Liver (tissue), 8 donors: ENCODE measurements at regions not wholly inside any gene's neighbourhood (a gene's known extent, or its start where the extent isn't known, plus 50 kb on each side); places are given as distances from the start of the nearest gene placed in this dataset.
A peak's percentile ranks its signal among the peaks of the same experiment; 100 is the strongest.

ENCODE experiments used
- DNase-seq: peaks from one replicate; pipeline ENCODE4 v3.0.0-alpha.2; 2017; ENCODE audit warnings: low spot score
- H3K27ac ChIP-seq, 2 donors: one replicate each; pipeline ENCODE4 v1.7.0; 2013; ENCODE audit warnings: inconsistent platforms in 2 of 2, low read length in 2 of 2, control low read depth in 1 of 2, low read depth in 1 of 2, mild to moderate bottlenecking in 1 of 2
- H3K27me3 ChIP-seq, 4 donors: one replicate each; pipeline versions ENCODE4 v1.6.1 to v1.7.0; 2013; ENCODE audit warnings: low read length in 3 of 4, inconsistent platforms in 1 of 4, mild to moderate bottlenecking in 1 of 4, moderate library complexity in 1 of 4; ENCODE audit not compliant: control insufficient read depth in 4 of 4, insufficient read depth in 4 of 4
- H3K36me3 ChIP-seq, 4 donors: one replicate each; pipeline versions ENCODE4 v1.6.1 to v1.7.0; 2013; ENCODE audit warnings: low read length in 3 of 4, mild to moderate bottlenecking in 3 of 4, low read depth in 1 of 4, moderate library complexity in 1 of 4; ENCODE audit not compliant: control insufficient read depth in 4 of 4, insufficient read depth in 3 of 4
- H3K4me1 ChIP-seq, 4 donors: one replicate each; pipeline versions ENCODE4 v1.6.1 to v1.7.0; 2013; ENCODE audit warnings: low read length in 3 of 4, mild to moderate bottlenecking in 3 of 4, moderate library complexity in 1 of 4; ENCODE audit not compliant: control insufficient read depth in 4 of 4, insufficient read depth in 4 of 4
- H3K4me3 ChIP-seq, 3 donors: one replicate each; pipeline versions ENCODE4 v1.6.1 to v1.7.0; 2013; ENCODE audit warnings: low read length in 3 of 3, control low read depth in 1 of 3, low read depth in 1 of 3, mild to moderate bottlenecking in 1 of 3
- H3K9ac ChIP-seq, 2 donors: one replicate each; pipeline ENCODE4 v1.7.0; 2013; ENCODE audit warnings: low read length in 2 of 2, mild to moderate bottlenecking in 2 of 2, moderate library complexity in 2 of 2, control low read depth in 1 of 2, low read depth in 1 of 2
- H3K9me3 ChIP-seq, 4 donors: one replicate each; pipeline versions ENCODE4 v1.6.1 to v1.7.0; 2013; ENCODE audit warnings: low read length in 3 of 4; ENCODE audit not compliant: control insufficient read depth in 4 of 4
- EGR1 ChIP-seq, 2 donors: IDR thresholded peaks; 2 replicates each; pipeline ENCODE4 v1.6.1; 2016 to 2018; ENCODE audit warnings: antibody characterized with exemption in 2 of 2, low read depth in 2 of 2
- FOXA1 ChIP-seq: IDR thresholded peaks from 2 replicates; pipeline ENCODE4 v1.6.1; 2016; ENCODE audit warnings: antibody characterized with exemption
- FOXA2 ChIP-seq: IDR thresholded peaks from 2 replicates; pipeline ENCODE4 v1.6.1; 2016; ENCODE audit warnings: antibody characterized with exemption
- GABPA ChIP-seq, 2 donors: IDR thresholded peaks in 1 of 2; conservative IDR thresholded peaks in 1 of 2; 2 replicates each; pipeline ENCODE4 v1.6.1; 2016; ENCODE audit warnings: antibody characterized with exemption in 2 of 2, mild to moderate bottlenecking in 1 of 2, moderate library complexity in 1 of 2
- HNF4A ChIP-seq, 2 donors: conservative IDR thresholded peaks; 2 replicates each; pipeline ENCODE4 v1.6.1; 2016; ENCODE audit warnings: antibody characterized with exemption in 2 of 2, mild to moderate bottlenecking in 2 of 2
- HNF4G ChIP-seq: IDR thresholded peaks from 2 replicates; pipeline ENCODE4 v1.6.1; 2016; ENCODE audit warnings: antibody characterized with exemption
- JUND ChIP-seq, 2 donors: IDR thresholded peaks; 2 replicates each; pipeline ENCODE4 v1.6.1; 2016; ENCODE audit warnings: antibody characterized with exemption in 2 of 2
- NR2F2 ChIP-seq: IDR thresholded peaks from 2 replicates; pipeline ENCODE4 v1.6.1; 2016; ENCODE audit warnings: antibody characterized with exemption
- RAD21 ChIP-seq, 2 donors: IDR thresholded peaks; 2 replicates each; pipeline ENCODE4 v1.6.1; 2016; ENCODE audit warnings: antibody characterized with exemption in 2 of 2, mild to moderate bottlenecking in 2 of 2
- RXRA ChIP-seq, 2 donors: IDR thresholded peaks; 2 replicates each; pipeline ENCODE4 v1.6.1; 2017 to 2018; ENCODE audit warnings: antibody characterized with exemption in 2 of 2, mild to moderate bottlenecking in 1 of 2
- SP1 ChIP-seq: IDR thresholded peaks from 2 replicates; pipeline ENCODE4 v1.6.1; 2018; ENCODE audit warnings: antibody characterized with exemption, mild to moderate bottlenecking
- TAF1 ChIP-seq: conservative IDR thresholded peaks from 2 replicates; pipeline ENCODE4 v1.6.1; 2016; ENCODE audit warnings: antibody characterized with exemption, mild to moderate bottlenecking
- YY1 ChIP-seq: IDR thresholded peaks from 2 replicates; pipeline ENCODE4 v1.6.1; 2016; ENCODE audit warnings: antibody characterized with exemption, mild to moderate bottlenecking
- WGBS: extraction: QIAGEN DNeasy Blood & Tissue Kit; methylation state at CpG from one replicate; pipeline ENCODE4 v1.1.7; 2013; 5-methylcytosine and 5-hydroxymethylcytosine counted together
- TF ChIP-seq, protein P1 (sequence below): IDR thresholded peaks from 2 replicates; pipeline ENCODE4 v1.6.1; 2016; ENCODE audit warnings: antibody characterized with exemption
- TF ChIP-seq, protein P2 (sequence below): IDR thresholded peaks from 2 replicates; pipeline ENCODE4 v1.6.1; 2016; ENCODE audit warnings: antibody characterized with exemption
- TF ChIP-seq, protein P3 (sequence below): IDR thresholded peaks from 2 replicates; pipeline ENCODE4 v1.6.1; 2016; ENCODE audit warnings: antibody characterized with exemption, mild to moderate bottlenecking
- TF ChIP-seq, protein P4 (sequence below): fragments of 150-350 bp; IDR thresholded peaks from 2 replicates; pipeline ENCODE4 v1.5.1; 2017; ENCODE audit warnings: improper control_type of control experiment, low read depth, low read length; ENCODE audit not compliant: missing input control
- donor health status: healthy.
- donor health status: healthy.
- donor health status: healthy.
- donor health status: healthy.
- donor health status: healthy.

DNA sequence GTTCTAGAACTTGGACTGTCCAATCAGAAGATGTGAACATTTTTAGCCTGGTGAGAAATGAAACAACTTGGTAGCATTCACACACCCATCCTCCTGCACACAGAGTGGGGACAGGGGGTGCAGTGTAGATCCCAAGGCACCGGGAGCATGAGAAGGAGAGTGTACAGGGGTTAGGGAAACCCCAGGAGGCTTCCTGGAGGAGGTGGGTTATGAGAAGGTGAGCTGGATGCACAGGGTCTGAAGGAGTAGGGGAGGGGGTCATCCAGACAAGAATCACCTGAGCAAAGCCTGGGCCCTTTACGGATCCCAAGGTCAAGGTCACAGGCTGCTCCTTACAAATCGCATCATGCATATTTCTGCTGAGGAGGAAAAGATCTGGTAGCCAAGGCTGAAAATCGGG is 117.5 kb upstream of the TMPRSS2 start:
- H3K4me1 ChIP-seq = no peaks in the 10 kb centered on the region
- H3K27me3 ChIP-seq = no peaks in the 10 kb centered on the region
- no peak overlapping the region for H3K27ac ChIP-seq
- no peaks in the 10 kb centered on the region for H3K9me3 ChIP-seq
- no peaks in the 10 kb centered on the region for H3K36me3 ChIP-seq
- TF ChIP-seq FOXA2 = no peak
- no peak for TF ChIP-seq YY1
- TF ChIP-seq, protein P1, sequence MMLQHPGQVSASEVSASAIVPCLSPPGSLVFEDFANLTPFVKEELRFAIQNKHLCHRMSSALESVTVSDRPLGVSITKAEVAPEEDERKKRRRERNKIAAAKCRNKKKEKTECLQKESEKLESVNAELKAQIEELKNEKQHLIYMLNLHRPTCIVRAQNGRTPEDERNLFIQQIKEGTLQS = no peak
- no peak for TF ChIP-seq NR2F2
- no peak for TF ChIP-seq GABPA (IDR thresholded peaks at IDR 0.05 in 1 of 2, conservative IDR thresholded peaks at IDR 0.05 in 1 of 2)
- no peak for TF ChIP-seq FOXA1
- TF ChIP-seq EGR1 (IDR thresholded peaks at IDR 0.05; ENCODE audit: low read depth in 2 of 2) = no peak
- no peak for TF ChIP-seq JUND (IDR thresholded peaks at IDR 0.05)
- no peak for TF ChIP-seq SP1
- WGBS = 90% methylated on average over 4 of the region's 4 CpGs
- H3K4me3 ChIP-seq = no peak overlapping the region
- no peak for DNase-seq
- no peak overlapping the region for H3K9ac ChIP-seq

DNA sequence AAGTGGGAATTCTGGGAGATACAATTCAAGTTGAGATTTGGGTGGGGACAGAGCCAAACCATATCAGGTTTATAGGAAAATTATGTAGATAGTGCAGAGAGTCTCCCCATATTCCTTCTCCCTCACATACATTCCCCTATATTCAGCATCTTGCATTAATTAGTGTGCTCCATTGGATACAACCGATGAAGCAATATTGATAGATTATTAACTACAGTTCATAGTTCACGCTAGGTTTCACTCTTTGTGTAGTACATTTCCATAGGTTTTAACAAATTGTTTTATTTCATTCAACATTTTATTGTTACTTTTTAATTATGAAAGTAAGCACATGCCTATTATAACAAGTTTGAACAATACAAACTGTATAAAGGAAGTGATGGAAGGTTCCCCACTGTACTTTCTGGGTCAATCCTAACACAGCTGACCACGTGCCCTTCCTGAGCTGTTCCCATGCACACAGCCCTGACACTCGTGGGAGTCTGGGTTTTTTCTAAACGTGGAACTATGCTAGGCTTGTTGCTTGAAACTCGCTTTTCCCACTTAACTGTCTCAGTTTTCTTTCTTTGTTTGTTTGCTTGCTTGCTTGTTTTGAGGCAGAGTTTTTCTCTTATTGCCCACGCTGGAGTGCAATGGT is 116.8 kb upstream of the TMPRSS2 start:
- H3K27me3 ChIP-seq = no peaks in the 10 kb centered on the region
- H3K36me3 ChIP-seq = no peaks in the 10 kb centered on the region
- no peak overlapping the region for H3K9ac ChIP-seq
- no peaks in the 10 kb centered on the region for H3K4me1 ChIP-seq
- H3K9me3 ChIP-seq = no peaks in the 10 kb centered on the region
- WGBS = 53% methylated on average over 7 of the region's 7 CpGs
- TF ChIP-seq HNF4A (conservative IDR thresholded peaks at IDR 0.05) (peak in 1 of 2 donors; percentile 7), FOXA2 (no peak), NR2F2 (no peak), RXRA (IDR thresholded peaks at IDR 0.05) (no peak)
- TF ChIP-seq, protein P2, sequence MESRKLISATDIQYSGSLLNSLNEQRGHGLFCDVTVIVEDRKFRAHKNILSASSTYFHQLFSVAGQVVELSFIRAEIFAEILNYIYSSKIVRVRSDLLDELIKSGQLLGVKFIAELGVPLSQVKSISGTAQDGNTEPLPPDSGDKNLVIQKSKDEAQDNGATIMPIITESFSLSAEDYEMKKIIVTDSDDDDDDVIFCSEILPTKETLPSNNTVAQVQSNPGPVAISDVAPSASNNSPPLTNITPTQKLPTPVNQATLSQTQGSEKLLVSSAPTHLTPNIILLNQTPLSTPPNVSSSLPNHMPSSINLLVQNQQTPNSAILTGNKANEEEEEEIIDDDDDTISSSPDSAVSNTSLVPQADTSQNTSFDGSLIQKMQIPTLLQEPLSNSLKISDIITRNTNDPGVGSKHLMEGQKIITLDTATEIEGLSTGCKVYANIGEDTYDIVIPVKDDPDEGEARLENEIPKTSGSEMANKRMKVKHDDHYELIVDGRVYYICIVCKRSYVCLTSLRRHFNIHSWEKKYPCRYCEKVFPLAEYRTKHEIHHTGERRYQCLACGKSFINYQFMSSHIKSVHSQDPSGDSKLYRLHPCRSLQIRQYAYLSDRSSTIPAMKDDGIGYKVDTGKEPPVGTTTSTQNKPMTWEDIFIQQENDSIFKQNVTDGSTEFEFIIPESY = no peak
- TF ChIP-seq, protein P3, sequence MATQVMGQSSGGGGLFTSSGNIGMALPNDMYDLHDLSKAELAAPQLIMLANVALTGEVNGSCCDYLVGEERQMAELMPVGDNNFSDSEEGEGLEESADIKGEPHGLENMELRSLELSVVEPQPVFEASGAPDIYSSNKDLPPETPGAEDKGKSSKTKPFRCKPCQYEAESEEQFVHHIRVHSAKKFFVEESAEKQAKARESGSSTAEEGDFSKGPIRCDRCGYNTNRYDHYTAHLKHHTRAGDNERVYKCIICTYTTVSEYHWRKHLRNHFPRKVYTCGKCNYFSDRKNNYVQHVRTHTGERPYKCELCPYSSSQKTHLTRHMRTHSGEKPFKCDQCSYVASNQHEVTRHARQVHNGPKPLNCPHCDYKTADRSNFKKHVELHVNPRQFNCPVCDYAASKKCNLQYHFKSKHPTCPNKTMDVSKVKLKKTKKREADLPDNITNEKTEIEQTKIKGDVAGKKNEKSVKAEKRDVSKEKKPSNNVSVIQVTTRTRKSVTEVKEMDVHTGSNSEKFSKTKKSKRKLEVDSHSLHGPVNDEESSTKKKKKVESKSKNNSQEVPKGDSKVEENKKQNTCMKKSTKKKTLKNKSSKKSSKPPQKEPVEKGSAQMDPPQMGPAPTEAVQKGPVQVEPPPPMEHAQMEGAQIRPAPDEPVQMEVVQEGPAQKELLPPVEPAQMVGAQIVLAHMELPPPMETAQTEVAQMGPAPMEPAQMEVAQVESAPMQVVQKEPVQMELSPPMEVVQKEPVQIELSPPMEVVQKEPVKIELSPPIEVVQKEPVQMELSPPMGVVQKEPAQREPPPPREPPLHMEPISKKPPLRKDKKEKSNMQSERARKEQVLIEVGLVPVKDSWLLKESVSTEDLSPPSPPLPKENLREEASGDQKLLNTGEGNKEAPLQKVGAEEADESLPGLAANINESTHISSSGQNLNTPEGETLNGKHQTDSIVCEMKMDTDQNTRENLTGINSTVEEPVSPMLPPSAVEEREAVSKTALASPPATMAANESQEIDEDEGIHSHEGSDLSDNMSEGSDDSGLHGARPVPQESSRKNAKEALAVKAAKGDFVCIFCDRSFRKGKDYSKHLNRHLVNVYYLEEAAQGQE = no peak
- H3K27ac ChIP-seq = no peak overlapping the region
- no peak for DNase-seq
- no peak overlapping the region for H3K4me3 ChIP-seq

DNA sequence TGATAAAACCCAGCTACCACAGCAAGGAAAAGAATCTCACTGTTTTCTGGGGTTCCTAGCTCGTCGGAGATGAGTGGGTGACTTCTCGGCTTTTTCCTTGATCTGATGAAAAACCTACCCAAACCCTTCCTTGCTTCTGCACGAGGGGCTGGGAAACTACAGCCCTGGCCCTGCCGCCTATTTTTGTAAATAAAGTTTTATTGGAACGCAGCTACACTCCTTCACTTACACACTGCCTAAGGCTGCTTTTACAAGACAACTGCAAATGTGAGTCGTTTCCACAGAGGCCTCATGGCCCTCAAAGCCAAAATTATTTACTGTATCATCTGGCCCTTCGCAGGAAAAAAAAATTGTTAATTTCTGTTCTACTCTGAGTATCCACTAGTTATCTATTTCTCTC is 116.0 kb upstream of the TMPRSS2 start:
- WGBS = 94% methylated on average over 8 of the region's 8 CpGs
- Histone ChIP-seq H3K27ac (no peak overlapping the region), H3K4me3 (no peak overlapping the region), H3K9me3 (no peaks in the 10 kb centered on the region), H3K4me1 (no peaks in the 10 kb centered on the region), H3K27me3 (no peaks in the 10 kb centered on the region), H3K36me3 (no peaks in the 10 kb centered on the region), H3K9ac (no peak overlapping the region)
- no peak for DNase-seq
- TF ChIP-seq FOXA1 = no peak
- no peak for TF ChIP-seq RXRA (IDR thresholded peaks at IDR 0.05)
- TF ChIP-seq NR2F2 = no peak
- no peak for TF ChIP-seq TAF1
- no peak for TF ChIP-seq HNF4G
- TF ChIP-seq RAD21 (IDR thresholded peaks at IDR 0.05) = no peak
- TF ChIP-seq EGR1 (IDR thresholded peaks at IDR 0.05; ENCODE audit: low read depth in 2 of 2) = no peak
- TF ChIP-seq, protein P4, sequence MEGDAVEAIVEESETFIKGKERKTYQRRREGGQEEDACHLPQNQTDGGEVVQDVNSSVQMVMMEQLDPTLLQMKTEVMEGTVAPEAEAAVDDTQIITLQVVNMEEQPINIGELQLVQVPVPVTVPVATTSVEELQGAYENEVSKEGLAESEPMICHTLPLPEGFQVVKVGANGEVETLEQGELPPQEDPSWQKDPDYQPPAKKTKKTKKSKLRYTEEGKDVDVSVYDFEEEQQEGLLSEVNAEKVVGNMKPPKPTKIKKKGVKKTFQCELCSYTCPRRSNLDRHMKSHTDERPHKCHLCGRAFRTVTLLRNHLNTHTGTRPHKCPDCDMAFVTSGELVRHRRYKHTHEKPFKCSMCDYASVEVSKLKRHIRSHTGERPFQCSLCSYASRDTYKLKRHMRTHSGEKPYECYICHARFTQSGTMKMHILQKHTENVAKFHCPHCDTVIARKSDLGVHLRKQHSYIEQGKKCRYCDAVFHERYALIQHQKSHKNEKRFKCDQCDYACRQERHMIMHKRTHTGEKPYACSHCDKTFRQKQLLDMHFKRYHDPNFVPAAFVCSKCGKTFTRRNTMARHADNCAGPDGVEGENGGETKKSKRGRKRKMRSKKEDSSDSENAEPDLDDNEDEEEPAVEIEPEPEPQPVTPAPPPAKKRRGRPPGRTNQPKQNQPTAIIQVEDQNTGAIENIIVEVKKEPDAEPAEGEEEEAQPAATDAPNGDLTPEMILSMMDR = no peak
- TF ChIP-seq, protein P3 = no peak
